ENCODE measurements at regions not wholly inside any gene's neighbourhood (a gene's known extent, or its start where the extent isn't known, plus 50 kb on each side); places are given as distances from the start of the nearest gene placed in this dataset.

- TF ChIP-seq KLF16 (tag by site-specific recombination; IDR thresholded peaks at IDR 0.05) (no peak), CTCF (tag by site-specific recombination; IDR thresholded peaks at IDR 0.05) (no peak), REST (tag by site-specific recombination; IDR thresholded peaks at IDR 0.05) (no peak), ZNF76 (tag by site-specific recombination; IDR thresholded peaks at IDR 0.05; ENCODE audit: borderline replicate concordance, low read depth) (no peak), ZNF404 (tag by site-specific recombination; IDR thresholded peaks at IDR 0.05) (no peak), ZNF670 (tag by site-specific recombination; IDR thresholded peaks at IDR 0.05; ENCODE audit: low read depth) (no peak), ZNF184 (tag by site-specific recombination; IDR thresholded peaks at IDR 0.05) (no peak), ZNF121 (tag by site-specific recombination; IDR thresholded peaks at IDR 0.05) (no peak), ZNF549 (tag by site-specific recombination; IDR thresholded peaks at IDR 0.05) (no peak), SP2 (tag by site-specific recombination; IDR thresholded peaks at IDR 0.05) (no peak), GLI4 (tag by site-specific recombination; IDR thresholded peaks at IDR 0.05) (no peak), PBX3 (CRISPR knock-in tag; IDR thresholded peaks at IDR 0.05) (no peak), YY1 (tag by site-specific recombination; IDR thresholded peaks at IDR 0.05) (no peak)
Observed at GRCh38 chr17:77875051-77875780, 83.3 kb upstream of the TNRC6C start.
